Esophagus squamous epithelium (tissue), 5 donors: ENCODE measurements at regions not wholly inside any gene's neighbourhood (a gene's known extent, or its start where the extent isn't known, plus 50 kb on each side); places are given as distances from the start of the nearest gene placed in this dataset.

ENCODE experiments used
- DNase-seq: peaks from one replicate; lab custom pipeline; 2025; lab: John Stamatoyannopoulos, UW
- H3K27ac ChIP-seq, 4 donors: fragments of 200-600 bp; sonication (generic); one replicate each; pipeline ENCODE4 v1.5.1; 2016 to 2019; ENCODE audit warnings: mild to moderate bottlenecking in 1 of 4
- H3K27me3 ChIP-seq, 4 donors: fragments of 200-600 bp; sonication (generic); 1 replicate in 3 of 4; 2 replicates in 1 of 4; pipeline versions ENCODE4 v1.5.1 to v1.6.0; 2017 to 2021; ENCODE audit warnings: antibody characterized with exemption in 1 of 4
- H3K36me3 ChIP-seq, 3 donors: fragments of 200-600 bp; sonication (generic); one replicate each; pipeline ENCODE4 v1.5.1; 2016 to 2019
- H3K4me1 ChIP-seq, 3 donors: fragments of 200-600 bp; sonication (generic); one replicate each; pipeline ENCODE4 v1.5.1; 2017 to 2019
- H3K4me3 ChIP-seq, 4 donors: fragments of 200-600 bp; sonication (generic); 1 replicate in 3 of 4; 2 replicates in 1 of 4; pipeline ENCODE4 v1.5.1; 2016 to 2019; ENCODE audit warnings: mild to moderate bottlenecking in 2 of 4, moderate library complexity in 1 of 4
- H3K9me3 ChIP-seq, 3 donors: fragments of 200-600 bp; sonication (generic); one replicate each; pipeline ENCODE4 v1.5.1; 2016 to 2019
- CTCF ChIP-seq, 6 experiments: fragments of 450-650 bp in 4 of 6; fragments of 200-600 bp in 2 of 6; sonication (generic) in 2 of 6; IDR thresholded peaks; one replicate each; pipeline ENCODE4 v1.5.1; 2016 to 2019; ENCODE audit warnings: antibody characterized with exemption in 6 of 6, mild to moderate bottlenecking in 4 of 6, moderate library complexity in 4 of 6
- POLR2A ChIP-seq, 4 donors: fragments of 450-650 bp; IDR thresholded peaks; one replicate each; pipeline ENCODE4 v1.6.1; 2017; ENCODE audit warnings: antibody characterized with exemption in 4 of 4, mild to moderate bottlenecking in 4 of 4, moderate library complexity in 3 of 4
- WGBS, 2 donors: methylation state at CpG; one replicate each; pipeline ENCODE4 v1.1.5; 2018; 5-methylcytosine and 5-hydroxymethylcytosine counted together
- intact Hi-C: fragments of 100-400 bp; cut with DNase I; formaldehyde crosslinking; loops from one replicate; pipeline ENCODE4 v1.15.0; 2022
- donor health status: DM: yes; HTN: yes; CAD: no.

- H3K27me3 ChIP-seq = no peaks in the 10 kb centered on the region
- intact Hi-C loops = no loop called here
- H3K27ac ChIP-seq = no peak overlapping the region
- no peaks in the 10 kb centered on the region for H3K36me3 ChIP-seq
- H3K4me1 ChIP-seq = no peaks in the 10 kb centered on the region
- 69 to 80% methylated on average over 3 of the region's 3 CpGs for WGBS, 2 donors
- H3K4me3 ChIP-seq = no peak overlapping the region
- TF ChIP-seq POLR2A (IDR thresholded peaks at IDR 0.05) (no peak), CTCF (IDR thresholded peaks at IDR 0.05) (no peak)
- no peak for DNase-seq
- no peaks in the 10 kb centered on the region for H3K9me3 ChIP-seq
These were observed 1060.7 kb downstream of the EFNA5 start for GRCh38 chr5:106610041-106610440.

DNA sequence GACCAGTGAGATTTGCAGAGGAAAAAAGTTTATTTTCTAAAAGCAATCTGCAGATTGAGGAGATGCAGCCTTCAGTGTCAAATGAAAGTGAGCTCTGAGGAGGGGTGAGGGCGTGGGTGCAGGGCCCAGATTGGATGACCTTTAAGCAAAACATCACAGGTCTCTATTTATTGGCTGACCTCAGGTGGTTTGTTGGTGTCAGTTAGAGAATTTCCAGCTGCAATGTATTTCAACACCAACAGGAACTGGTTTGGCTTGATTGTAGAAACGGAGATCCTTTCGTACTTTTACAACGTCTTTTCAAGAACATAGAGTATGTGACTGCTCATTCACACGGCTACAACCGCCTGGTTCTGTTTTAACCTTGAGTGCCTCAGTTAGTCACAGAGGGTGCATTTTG, 1069.1 kb downstream of the EFNA5 start:
- intact Hi-C loops = no loop called here
- no peak for DNase-seq
- Histone ChIP-seq H3K4me3 (no peak overlapping the region), H3K9me3 (no peaks in the 10 kb centered on the region), H3K27ac (no peak overlapping the region), H3K27me3 (no peaks in the 10 kb centered on the region), H3K36me3 (no peaks in the 10 kb centered on the region), H3K4me1 (no peaks in the 10 kb centered on the region)
- TF ChIP-seq CTCF (IDR thresholded peaks at IDR 0.05) (no peak), POLR2A (IDR thresholded peaks at IDR 0.05) (no peak)
- WGBS, 2 donors = 47 to 49% methylated on average over 6 of the region's 6 CpGs

GRCh38 chr5:106600803-106601202, 1069.9 kb downstream of the EFNA5 start:
- TF ChIP-seq CTCF (IDR thresholded peaks at IDR 0.05) = no peak
- no peak for TF ChIP-seq POLR2A (IDR thresholded peaks at IDR 0.05)
- no peak overlapping the region for H3K27ac ChIP-seq
- H3K36me3 ChIP-seq = no peaks in the 10 kb centered on the region
- no peaks in the 10 kb centered on the region for H3K9me3 ChIP-seq
- no peaks in the 10 kb centered on the region for H3K27me3 ChIP-seq
- 46 to 61% methylated on average over 1 of the region's 1 CpG for WGBS, 2 donors
- H3K4me3 ChIP-seq = no peak overlapping the region
- no peak for DNase-seq
- intact Hi-C loops = no loop called here
- no peaks in the 10 kb centered on the region for H3K4me1 ChIP-seq

- intact Hi-C loops = no loop called here
- Histone ChIP-seq H3K4me1 (no peaks in the 10 kb centered on the region), H3K27me3 (no peaks in the 10 kb centered on the region), H3K27ac (no peak overlapping the region), H3K9me3 (no peaks in the 10 kb centered on the region), H3K36me3 (no peaks in the 10 kb centered on the region), H3K4me3 (no peak overlapping the region)
- WGBS, 2 donors = 83 to 90% methylated on average over 2 of the region's 2 CpGs
- DNase-seq = no peak
- TF ChIP-seq CTCF (IDR thresholded peaks at IDR 0.05) (no peak), POLR2A (IDR thresholded peaks at IDR 0.05) (no peak)
These were observed 1074.9 kb downstream of the EFNA5 start for GRCh38 chr5:106595864-106596263.

- no peaks in the 10 kb centered on the region for H3K9me3 ChIP-seq
- H3K27me3 ChIP-seq = no peaks in the 10 kb centered on the region
- intact Hi-C loops = no loop called here
- no peaks in the 10 kb centered on the region for H3K36me3 ChIP-seq
- no peaks in the 10 kb centered on the region for H3K4me1 ChIP-seq
- WGBS, 2 donors = 54 to 75% methylated on average over 4 to 10 of the region's 10 CpGs
- TF ChIP-seq CTCF (IDR thresholded peaks at IDR 0.05) (no peak), POLR2A (IDR thresholded peaks at IDR 0.05) (no peak)
- DNase-seq = no peak
- no peak overlapping the region for H3K4me3 ChIP-seq
- H3K27ac ChIP-seq = no peak overlapping the region
These were observed 1086.5 kb downstream of the EFNA5 start for GRCh38 chr5:106584268-106584667.
